ENCODE measurements at regions not wholly inside any gene's neighbourhood (a gene's known extent, or its start where the extent isn't known, plus 50 kb on each side); places are given as distances from the start of the nearest gene placed in this dataset.

GRCh38 chr12:88880051-88880450, 299.8 kb upstream of the KITLG start:
- TF ChIP-seq, protein P1, sequence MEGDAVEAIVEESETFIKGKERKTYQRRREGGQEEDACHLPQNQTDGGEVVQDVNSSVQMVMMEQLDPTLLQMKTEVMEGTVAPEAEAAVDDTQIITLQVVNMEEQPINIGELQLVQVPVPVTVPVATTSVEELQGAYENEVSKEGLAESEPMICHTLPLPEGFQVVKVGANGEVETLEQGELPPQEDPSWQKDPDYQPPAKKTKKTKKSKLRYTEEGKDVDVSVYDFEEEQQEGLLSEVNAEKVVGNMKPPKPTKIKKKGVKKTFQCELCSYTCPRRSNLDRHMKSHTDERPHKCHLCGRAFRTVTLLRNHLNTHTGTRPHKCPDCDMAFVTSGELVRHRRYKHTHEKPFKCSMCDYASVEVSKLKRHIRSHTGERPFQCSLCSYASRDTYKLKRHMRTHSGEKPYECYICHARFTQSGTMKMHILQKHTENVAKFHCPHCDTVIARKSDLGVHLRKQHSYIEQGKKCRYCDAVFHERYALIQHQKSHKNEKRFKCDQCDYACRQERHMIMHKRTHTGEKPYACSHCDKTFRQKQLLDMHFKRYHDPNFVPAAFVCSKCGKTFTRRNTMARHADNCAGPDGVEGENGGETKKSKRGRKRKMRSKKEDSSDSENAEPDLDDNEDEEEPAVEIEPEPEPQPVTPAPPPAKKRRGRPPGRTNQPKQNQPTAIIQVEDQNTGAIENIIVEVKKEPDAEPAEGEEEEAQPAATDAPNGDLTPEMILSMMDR (IDR thresholded peaks at IDR 0.05), result no peak
- no peak for TF ChIP-seq POLR2A (IDR thresholded peaks at IDR 0.05)

Measured in lower leg skin (tissue), 3 donors.